WTC11 (cell line): ENCODE measurements at regions not wholly inside any gene's neighbourhood (a gene's known extent, or its start where the extent isn't known, plus 50 kb on each side); places are given as distances from the start of the nearest gene placed in this dataset.

Source experiments
- ATAC-seq: fragments of 200-7000 bp; cut with Tn5 transposase; 2 replicates; pipeline ENCODE4 v1.10.0; 2021; ENCODE audit warnings: mild to moderate bottlenecking, moderate library complexity
- CTCF ChIA-PET: fragments of 300-600 bp; sonication (Branson Sonifier 250); formaldehyde crosslinking; loops from one replicate; lab custom pipeline; 2021; ENCODE audit warnings: antibody characterized with exemption; lab: Charles Lee
- POLR2A ChIA-PET: fragments of 350-600 bp; sonication (Branson Sonifier 250); formaldehyde crosslinking; loops from one replicate; lab custom pipeline; 2021; ENCODE audit warnings: antibody characterized with exemption; lab: Charles Lee
- DNase-seq: peaks from one replicate; pipeline ENCODE4 v3.0.0; 2021; ENCODE audit warnings: low spot score
- H3K27ac Mint-ChIP-seq: 2 replicates; pipeline ENCODE4 v1.8.0; 2021; ENCODE audit warnings: mixed read lengths
- H3K27me3 Mint-ChIP-seq: 2 replicates; pipeline ENCODE4 v1.8.0; 2021; ENCODE audit warnings: low read depth, mild to moderate bottlenecking, moderate library complexity, mixed read lengths
- H3K36me3 Mint-ChIP-seq: 2 replicates; pipeline ENCODE4 v1.8.0; 2021; ENCODE audit warnings: mixed read lengths
- H3K4me1 Mint-ChIP-seq: 2 replicates; pipeline ENCODE4 v1.8.0; 2022; ENCODE audit warnings: mixed read lengths
- H3K4me3 Mint-ChIP-seq: 2 replicates; pipeline ENCODE4 v1.8.0; 2021; ENCODE audit warnings: mild to moderate bottlenecking, moderate library complexity, mixed read lengths
- H3K9me3 Mint-ChIP-seq: 2 replicates; pipeline ENCODE4 v1.8.0; 2021; ENCODE audit warnings: mixed read lengths
- AFF4 ChIP-seq: sonication (generic); formaldehyde crosslinking; IDR thresholded peaks from 2 replicates; pipeline ENCODE4 v1.8.1; 2023; ENCODE audit warnings: mild to moderate bottlenecking, missing genetic modification reagents, borderline replicate concordance
- E2F1 ChIP-seq: sonication (generic); formaldehyde crosslinking; IDR thresholded peaks from 2 replicates; pipeline ENCODE4 v1.8.0; 2022; ENCODE audit warnings: mild to moderate bottlenecking, missing genetic modification reagents
- EMX1 ChIP-seq: fragments of 250-450 bp; sonication (Bioruptor Pico); IDR thresholded peaks from 2 replicates; pipeline ENCODE4 v1.8.0; 2021; ENCODE audit warnings: mild to moderate bottlenecking
- FOXJ3 ChIP-seq: sonication (generic); formaldehyde crosslinking; IDR thresholded peaks from 2 replicates; pipeline ENCODE4 v1.9.0; 2021; ENCODE audit warnings: missing genetic modification reagents, mild to moderate bottlenecking, borderline replicate concordance
- GABPB1 ChIP-seq: sonication (generic); formaldehyde crosslinking; IDR thresholded peaks from 2 replicates; pipeline ENCODE4 v1.8.1; 2023; ENCODE audit warnings: mild to moderate bottlenecking, missing genetic modification reagents
- MXD4 ChIP-seq: fragments of 250-450 bp; sonication (Bioruptor Pico); IDR thresholded peaks from 2 replicates; pipeline ENCODE4 v1.8.0; 2021; ENCODE audit warnings: mild to moderate bottlenecking, moderate library complexity, borderline replicate concordance
- RORB ChIP-seq: fragments of 250-450 bp; sonication (Bioruptor Pico); IDR thresholded peaks from 2 replicates; pipeline ENCODE4 v1.9.0; 2021; ENCODE audit warnings: mild to moderate bottlenecking
- SMAD3 ChIP-seq: sonication (generic); formaldehyde crosslinking; IDR thresholded peaks from 2 replicates; pipeline ENCODE4 v1.8.0; 2022; ENCODE audit warnings: missing genetic modification reagents, mild to moderate bottlenecking, borderline replicate concordance
- SP1 ChIP-seq: sonication (generic); formaldehyde crosslinking; conservative IDR thresholded peaks from 2 replicates; pipeline ENCODE4 v1.8.1; 2022; ENCODE audit warnings: missing genetic modification reagents
- TCF7 ChIP-seq: sonication (generic); formaldehyde crosslinking; IDR thresholded peaks from 2 replicates; pipeline ENCODE4 v1.8.0; 2022; ENCODE audit warnings: mild to moderate bottlenecking, low read depth, missing genetic modification reagents, moderate library complexity
- TEAD1 ChIP-seq: sonication (generic); formaldehyde crosslinking; IDR thresholded peaks from 2 replicates; pipeline ENCODE4 v1.8.0; 2022; ENCODE audit warnings: mild to moderate bottlenecking, missing genetic modification reagents
- ZNF121 ChIP-seq: sonication (generic); formaldehyde crosslinking; IDR thresholded peaks from 2 replicates; pipeline ENCODE4 v1.8.0; 2023; ENCODE audit warnings: missing genetic modification reagents
- ZNF317 ChIP-seq: sonication (generic); formaldehyde crosslinking; IDR thresholded peaks from 2 replicates; pipeline ENCODE4 v1.8.1; 2023; ENCODE audit warnings: low read depth, mild to moderate bottlenecking, moderate library complexity, missing genetic modification reagents, borderline replicate concordance
- TF ChIP-seq, protein P1 (sequence below): sonication (generic); formaldehyde crosslinking; IDR thresholded peaks from 2 replicates; pipeline ENCODE4 v1.8.1; 2023; ENCODE audit warnings: mild to moderate bottlenecking, missing genetic modification reagents
- TF ChIP-seq, protein P2 (sequence below): sonication (generic); formaldehyde crosslinking; IDR thresholded peaks from 2 replicates; pipeline ENCODE4 v1.8.0; 2022; ENCODE audit warnings: mild to moderate bottlenecking, missing genetic modification reagents
- TF ChIP-seq, protein P3 (sequence below): fragments of 250-450 bp; sonication (Bioruptor Pico); IDR thresholded peaks from 2 replicates; pipeline ENCODE4 v2.1.2; 2022; ENCODE audit warnings: mild to moderate bottlenecking, moderate library complexity

DNA sequence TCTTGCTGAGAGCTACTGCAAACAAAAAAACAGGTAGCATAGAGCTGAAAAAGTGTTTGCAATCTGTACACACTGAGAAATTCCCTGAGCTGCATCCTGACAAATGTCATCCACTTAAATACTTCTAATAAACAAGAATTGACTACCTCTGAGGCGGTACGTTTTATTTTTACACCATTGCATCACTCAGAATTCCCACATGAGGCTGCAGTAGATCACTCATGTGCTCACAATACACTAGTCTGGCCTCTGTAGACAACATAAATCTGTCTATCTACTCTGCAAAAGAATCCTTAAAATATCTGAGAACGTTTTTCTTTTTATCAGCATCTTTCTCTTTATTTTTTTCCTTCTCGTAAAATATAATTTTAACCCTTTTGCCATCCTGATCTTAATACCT, 661.4 kb downstream of the EPHA7 start:
- DNase-seq (no peak), ATAC-seq (no peak)
- H3K9me3 Mint-ChIP-seq, result peaks cover 7% of the 10 kb centered on the region
- peaks cover under 1% of the 10 kb centered on the region; the same call in 1 of the 2 replicates for H3K36me3 Mint-ChIP-seq
- no peak overlapping the region for H3K4me3 Mint-ChIP-seq
- ChIA-PET CTCF (interaction anchor here (1.8 kb wide), 1 partner anchor 19 kb away, joined by 4 read pairs; no protein-coding TSS in a partner anchor), POLR2A (no interaction called here)
- H3K27me3 Mint-ChIP-seq, result no peaks in the 10 kb centered on the region
- H3K27ac Mint-ChIP-seq, result no peak overlapping the region
- TF ChIP-seq TEAD1 (CRISPR knock-in tag), result no peak
- no peak for TF ChIP-seq SMAD3 (CRISPR knock-in tag)
- TF ChIP-seq AFF4 (CRISPR knock-in tag), result no peak
- TF ChIP-seq ZNF317 (CRISPR knock-in tag), result no peak
- TF ChIP-seq, protein P1, sequence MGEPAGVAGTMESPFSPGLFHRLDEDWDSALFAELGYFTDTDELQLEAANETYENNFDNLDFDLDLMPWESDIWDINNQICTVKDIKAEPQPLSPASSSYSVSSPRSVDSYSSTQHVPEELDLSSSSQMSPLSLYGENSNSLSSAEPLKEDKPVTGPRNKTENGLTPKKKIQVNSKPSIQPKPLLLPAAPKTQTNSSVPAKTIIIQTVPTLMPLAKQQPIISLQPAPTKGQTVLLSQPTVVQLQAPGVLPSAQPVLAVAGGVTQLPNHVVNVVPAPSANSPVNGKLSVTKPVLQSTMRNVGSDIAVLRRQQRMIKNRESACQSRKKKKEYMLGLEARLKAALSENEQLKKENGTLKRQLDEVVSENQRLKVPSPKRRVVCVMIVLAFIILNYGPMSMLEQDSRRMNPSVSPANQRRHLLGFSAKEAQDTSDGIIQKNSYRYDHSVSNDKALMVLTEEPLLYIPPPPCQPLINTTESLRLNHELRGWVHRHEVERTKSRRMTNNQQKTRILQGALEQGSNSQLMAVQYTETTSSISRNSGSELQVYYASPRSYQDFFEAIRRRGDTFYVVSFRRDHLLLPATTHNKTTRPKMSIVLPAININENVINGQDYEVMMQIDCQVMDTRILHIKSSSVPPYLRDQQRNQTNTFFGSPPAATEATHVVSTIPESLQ (CRISPR knock-in tag), result no peak
- TF ChIP-seq GABPB1 (CRISPR knock-in tag), result no peak
- TF ChIP-seq, protein P2, sequence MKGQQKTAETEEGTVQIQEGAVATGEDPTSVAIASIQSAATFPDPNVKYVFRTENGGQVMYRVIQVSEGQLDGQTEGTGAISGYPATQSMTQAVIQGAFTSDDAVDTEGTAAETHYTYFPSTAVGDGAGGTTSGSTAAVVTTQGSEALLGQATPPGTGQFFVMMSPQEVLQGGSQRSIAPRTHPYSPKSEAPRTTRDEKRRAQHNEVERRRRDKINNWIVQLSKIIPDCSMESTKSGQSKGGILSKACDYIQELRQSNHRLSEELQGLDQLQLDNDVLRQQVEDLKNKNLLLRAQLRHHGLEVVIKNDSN (CRISPR knock-in tag), result no peak
- peaks cover 28% of the 10 kb centered on the region for H3K4me1 Mint-ChIP-seq

DNA sequence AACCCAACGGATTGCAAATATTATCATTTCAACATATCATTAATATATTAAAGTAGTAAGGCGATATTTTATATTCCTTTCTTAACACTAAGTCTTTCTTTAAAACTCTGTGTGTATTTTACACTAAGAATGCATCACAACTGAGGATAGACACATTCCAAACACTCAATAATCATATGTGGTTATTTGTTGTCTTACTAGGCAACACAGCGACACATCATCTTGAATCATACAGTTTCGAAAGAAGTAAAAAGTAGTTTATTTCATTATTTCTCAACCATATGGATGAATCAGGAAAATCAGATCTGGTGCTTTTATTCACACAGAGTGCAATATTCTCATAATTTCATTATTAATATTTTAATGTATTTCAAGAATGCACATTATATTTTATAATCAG, 662.4 kb downstream of the EPHA7 start:
- DNase-seq (no peak), ATAC-seq (no peak)
- H3K36me3 Mint-ChIP-seq, result peaks cover 6% of the 10 kb centered on the region
- H3K4me3 Mint-ChIP-seq, result no peak overlapping the region
- H3K27me3 Mint-ChIP-seq, result no peaks in the 10 kb centered on the region
- ChIA-PET CTCF (no interaction called here), POLR2A (no interaction called here)
- peaks cover 18% of the 10 kb centered on the region for H3K4me1 Mint-ChIP-seq
- H3K9me3 Mint-ChIP-seq, result peaks cover 17% of the 10 kb centered on the region
- no peak overlapping the region for H3K27ac Mint-ChIP-seq
- no peak for TF ChIP-seq SP1 (CRISPR knock-in tag)
- TF ChIP-seq E2F1 (CRISPR knock-in tag), result no peak
- TF ChIP-seq RORB (CRISPR knock-in tag), result no peak
- no peak for TF ChIP-seq EMX1 (CRISPR knock-in tag)
- no peak for TF ChIP-seq ZNF121
- TF ChIP-seq FOXJ3 (CRISPR knock-in tag), result no peak
- TF ChIP-seq, protein P3, sequence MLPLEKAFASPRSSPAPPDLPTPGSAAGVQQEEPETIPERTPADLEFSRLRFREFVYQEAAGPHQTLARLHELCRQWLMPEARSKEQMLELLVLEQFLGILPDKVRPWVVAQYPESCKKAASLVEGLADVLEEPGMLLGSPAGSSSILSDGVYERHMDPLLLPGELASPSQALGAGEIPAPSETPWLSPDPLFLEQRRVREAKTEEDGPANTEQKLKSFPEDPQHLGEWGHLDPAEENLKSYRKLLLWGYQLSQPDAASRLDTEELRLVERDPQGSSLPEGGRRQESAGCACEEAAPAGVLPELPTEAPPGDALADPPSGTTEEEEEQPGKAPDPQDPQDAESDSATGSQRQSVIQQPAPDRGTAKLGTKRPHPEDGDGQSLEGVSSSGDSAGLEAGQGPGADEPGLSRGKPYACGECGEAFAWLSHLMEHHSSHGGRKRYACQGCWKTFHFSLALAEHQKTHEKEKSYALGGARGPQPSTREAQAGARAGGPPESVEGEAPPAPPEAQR, result no peak
- TF ChIP-seq TCF7 (CRISPR knock-in tag), result no peak
- TF ChIP-seq MXD4, result no peak
